NCI-H748 (cell line): ENCODE measurements at regions not wholly inside any gene's neighbourhood (a gene's known extent, or its start where the extent isn't known, plus 50 kb on each side); places are given as distances from the start of the nearest gene placed in this dataset.
A peak's percentile ranks its signal among the peaks of the same experiment; 100 is the strongest.
"Not testable (repeated sequence)": the region's sequence is repeated elsewhere in the genome, so short reads cannot be mapped to it uniquely, and the experiment has no call there.

Experiments used
- DNase-seq: peaks from one replicate; lab custom pipeline; 2025; ENCODE audit not compliant: unreplicated experiment; lab: John Stamatoyannopoulos, UW

DNA sequence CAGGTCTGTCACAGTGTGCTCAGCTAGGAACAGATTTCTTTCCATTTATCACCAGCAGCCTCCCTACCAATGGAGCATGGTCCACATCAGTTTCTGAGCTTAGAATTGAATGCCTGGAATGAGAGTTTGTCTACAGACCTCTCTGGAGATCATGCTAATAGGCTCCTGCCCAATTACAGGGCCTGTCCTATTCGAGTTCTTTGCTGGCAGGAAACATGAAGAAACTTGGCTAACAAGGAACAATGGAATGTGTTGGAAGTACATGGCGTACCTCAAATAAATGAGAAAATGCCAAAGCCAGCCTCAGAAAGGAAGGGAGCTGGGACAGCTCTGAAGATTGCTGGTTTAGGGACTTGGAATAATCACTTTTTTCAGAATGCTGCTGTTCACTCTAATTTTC, 186.0 kb upstream of the AKR1E2 start:
- DNase-seq, result no peak

DNA sequence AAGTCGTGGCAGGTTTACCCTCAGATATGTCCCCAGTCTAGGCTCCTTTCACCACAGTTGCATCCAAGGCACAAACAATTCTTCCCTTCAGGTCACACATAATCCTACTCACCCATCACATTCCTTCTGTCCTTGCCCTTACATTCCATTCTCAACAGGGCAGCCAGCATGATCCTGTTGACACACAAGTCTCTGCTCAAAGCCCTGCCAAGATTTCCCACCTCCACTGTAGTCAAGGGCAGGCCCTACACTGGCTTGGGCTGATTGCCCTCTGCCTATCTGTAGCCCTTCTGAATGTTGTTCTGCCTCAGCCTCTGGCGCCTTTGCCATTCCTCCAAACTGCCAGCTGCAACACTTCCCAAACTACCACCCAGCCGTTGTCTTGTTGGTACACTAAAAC, 187.9 kb upstream of the AKR1E2 start:
- DNase-seq, result no peak

DNA sequence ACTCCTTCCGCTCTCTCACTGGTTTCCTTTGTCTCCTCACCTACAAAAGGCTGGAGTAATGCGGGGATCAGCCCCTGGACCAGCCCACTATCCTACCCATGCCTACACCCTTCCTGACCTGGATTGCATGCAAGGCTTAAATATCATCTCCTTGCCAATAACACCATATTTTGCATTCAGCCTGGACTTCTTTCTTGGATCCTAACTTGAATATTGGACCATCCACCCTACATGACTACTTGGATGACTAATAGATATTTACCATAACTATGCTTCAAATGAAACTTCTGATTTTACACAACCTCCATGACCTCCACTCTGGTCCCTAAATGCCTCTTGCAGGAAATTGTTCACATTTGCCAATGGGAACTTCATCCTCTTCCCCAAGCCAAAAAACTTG, 188.3 kb upstream of the AKR1E2 start:
- DNase-seq, result no peak

DNA sequence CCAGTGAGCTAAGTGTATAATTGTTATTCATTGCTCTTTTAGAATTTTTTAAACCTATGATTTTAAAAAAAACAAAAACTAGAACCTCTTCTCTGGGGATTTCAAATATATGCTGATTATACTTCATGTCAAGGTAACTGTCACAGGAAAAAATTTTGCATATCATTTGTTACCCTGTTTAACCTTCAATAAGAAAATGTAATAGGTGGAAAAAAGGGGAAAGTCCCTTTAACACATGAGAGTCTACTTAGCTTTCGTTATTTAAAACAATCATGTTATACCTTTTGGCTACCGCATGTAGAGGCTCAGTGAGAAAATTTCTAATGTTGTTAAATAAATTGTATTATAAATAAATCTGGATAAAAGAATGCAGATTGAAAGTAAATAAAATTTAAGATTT, 190.1 kb upstream of the AKR1E2 start:
- DNase-seq, result no peak

DNA sequence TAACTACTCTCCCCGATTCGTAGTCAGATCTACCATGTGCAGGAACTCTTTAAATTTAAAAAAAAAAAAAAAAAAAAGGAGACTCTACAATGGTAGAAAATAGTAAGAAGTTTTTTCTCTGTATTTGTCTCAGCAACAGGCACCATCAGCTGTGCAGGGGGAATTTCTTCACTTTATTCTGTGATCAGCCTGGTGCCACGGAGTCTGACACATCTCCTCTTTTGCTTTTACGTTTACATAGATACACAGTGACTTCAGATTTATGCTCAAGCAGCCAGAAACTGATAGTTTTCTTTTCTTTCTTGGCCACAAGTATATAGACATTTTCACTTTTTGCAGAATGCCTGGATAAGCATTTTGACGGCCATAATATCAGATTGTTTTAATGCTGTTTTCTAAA, 190.6 kb upstream of the AKR1E2 start:
- no peak for DNase-seq

DNA sequence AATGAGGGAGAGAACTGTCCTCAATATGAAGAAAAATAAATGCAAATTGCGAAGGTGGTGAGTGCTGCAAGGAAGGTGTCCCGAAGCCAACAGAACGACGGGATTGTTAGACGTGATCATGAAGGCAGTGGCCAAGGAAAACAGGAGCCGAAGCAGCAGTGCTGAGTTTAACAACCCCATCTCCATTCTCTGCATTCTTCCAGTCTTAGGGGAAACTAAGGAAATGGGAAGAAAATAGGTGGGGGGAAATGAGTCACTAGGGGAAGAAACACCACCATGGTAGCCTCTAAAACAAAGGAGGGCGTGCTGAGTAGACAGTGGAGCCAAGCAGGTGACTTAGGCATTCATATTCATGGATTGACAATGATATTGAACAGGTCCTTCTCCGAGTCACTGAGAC, 192.2 kb upstream of the AKR1E2 start:
- DNase-seq, result no peak

DNA sequence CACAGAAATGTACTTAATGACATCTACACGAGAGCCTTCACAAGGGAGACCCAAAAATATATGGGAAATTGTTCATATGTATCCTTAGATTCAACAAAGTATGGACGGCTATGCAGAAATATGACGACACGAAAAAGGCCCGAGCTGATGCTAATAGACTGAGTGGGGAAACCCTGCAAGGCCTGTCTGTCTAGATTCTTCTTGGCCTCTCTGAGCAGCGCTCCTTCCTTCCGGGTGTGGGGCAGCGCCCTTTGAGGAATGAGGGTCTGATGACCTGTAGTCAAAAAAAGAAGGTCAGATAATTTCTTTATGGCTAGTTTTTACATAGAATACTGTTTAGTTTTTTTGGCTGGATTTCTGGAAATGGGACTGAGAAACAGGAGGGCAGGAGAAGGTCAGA, 192.8 kb upstream of the AKR1E2 start:
- DNase-seq, result no peak

DNA sequence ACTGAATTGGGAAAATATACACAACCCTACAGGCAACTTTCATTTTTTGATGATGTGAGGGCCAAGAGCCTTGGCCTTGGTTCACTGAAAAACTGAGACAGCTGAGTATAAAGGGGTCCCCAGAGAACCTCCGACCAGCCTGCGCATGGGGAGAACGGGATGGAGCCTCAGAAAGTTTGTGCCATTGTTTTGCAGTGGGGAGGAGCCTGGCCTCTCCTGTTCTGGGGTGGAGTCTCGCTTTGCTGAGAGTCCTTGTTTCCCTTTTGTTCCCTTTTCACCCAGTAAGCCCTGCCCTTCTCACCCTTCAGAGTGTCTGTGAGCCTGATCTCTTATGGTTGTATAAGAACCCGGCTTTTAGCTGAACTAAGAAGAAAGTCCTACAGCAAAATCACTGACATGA, 193.2 kb upstream of the AKR1E2 start:
- no peak for DNase-seq

DNA sequence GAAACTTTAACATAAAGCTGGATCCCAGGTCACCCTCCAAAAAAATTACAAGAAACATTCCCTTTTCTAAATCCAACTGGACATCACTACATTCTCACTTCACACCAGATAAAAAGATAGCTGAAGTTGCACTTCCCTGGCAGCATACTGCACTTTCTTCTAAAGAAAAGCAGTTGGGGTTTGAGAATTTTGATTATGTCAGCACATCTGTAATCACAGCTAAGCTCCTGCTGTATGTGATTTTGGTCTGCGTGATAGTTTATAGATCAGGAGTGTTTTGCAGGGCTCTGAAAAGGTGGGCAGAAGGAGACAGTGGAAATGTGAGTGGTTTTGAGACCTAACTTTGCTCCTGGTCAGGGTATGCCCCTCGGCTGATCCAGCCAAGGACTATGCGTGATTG, 199.1 kb upstream of the AKR1E2 start:
- no peak for DNase-seq

DNA sequence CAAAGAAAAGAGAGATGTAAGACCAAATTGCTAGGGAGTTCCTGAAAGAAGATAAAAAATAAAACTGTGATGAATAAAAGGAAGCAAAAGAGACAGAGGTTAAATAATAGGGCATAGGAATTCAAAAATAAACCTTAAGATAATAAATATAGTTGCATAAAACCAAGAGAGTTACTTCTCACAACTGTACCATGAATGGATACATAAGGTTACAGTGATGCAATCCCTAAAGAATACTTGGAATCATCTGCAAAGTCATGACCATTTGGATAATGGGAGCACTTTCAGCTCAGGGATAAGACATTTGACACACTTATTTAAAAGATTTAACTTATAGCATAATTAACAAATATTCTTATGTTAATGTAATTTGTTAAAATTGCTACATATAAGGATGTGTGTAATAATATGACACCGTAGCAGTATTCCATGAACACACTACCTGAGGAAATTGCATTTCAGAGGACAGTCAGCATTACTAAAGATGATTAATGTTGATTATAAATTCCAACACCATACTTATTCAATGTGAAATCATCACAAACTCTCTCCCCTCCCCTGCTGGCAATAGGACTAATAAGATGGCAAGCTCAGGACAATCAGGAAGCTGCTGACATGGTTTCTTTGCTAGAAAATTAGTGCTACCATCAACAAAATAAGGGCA, 202.1 kb upstream of the AKR1E2 start:
- no peak for DNase-seq

DNA sequence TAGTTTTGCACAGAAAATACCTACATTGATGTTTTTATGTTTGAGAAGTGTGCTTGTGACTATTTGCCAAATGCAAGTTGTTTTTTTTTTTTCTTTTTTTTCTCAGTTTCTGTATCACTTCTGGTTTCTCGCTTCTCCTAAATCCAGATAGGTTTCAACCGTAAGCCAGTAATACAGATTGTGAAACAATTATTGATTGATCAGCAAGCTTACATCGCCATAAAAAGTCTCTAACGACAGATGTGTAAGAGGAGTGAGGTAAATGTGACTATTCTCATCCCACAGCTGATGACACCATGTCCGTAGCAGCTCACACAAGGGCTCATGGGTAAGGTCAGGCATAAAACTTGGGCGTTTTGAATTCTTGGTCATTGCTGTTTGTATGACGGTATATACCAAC, 202.8 kb upstream of the AKR1E2 start:
- no peak for DNase-seq

DNA sequence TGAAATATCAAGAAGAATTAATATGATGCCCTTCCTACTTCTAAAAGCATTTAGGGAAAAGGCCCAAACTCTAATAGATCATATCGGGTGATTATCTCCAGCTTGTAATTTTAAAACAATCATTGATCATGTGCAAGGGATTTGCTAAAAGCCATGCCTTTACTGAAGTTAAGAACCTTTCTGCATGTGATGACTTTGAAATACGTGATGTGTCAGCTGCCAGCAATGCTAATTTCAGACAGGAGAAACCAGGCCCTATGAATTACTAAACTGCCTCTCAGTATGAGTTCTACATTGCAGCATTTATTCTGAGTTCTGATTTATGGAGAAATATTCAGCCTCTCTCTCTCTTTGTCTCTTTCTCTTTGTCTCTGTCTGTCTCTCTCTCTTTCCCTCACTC, 203.6 kb upstream of the AKR1E2 start:
- DNase-seq, result no peak

DNA sequence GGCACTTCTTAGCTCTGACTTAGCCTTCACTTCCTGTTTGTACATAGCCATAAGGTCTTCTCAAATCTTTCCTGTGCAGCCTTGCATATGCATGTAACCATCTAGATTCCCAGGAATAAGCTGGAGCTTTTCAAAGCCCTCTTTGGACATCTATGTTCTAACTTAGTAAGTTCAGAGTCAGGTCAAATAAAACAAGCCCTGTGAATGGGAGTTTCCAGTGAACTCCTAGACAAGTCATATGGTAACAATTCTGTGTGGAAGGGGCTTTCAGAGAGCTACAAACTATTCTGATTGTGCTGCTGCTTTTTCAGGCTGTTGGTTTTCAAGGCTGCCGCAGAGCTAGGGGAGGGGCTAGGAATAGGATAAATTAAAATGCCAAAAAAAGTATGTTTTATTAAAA, 208.4 kb upstream of the AKR1E2 start:
- no peak for DNase-seq

DNA sequence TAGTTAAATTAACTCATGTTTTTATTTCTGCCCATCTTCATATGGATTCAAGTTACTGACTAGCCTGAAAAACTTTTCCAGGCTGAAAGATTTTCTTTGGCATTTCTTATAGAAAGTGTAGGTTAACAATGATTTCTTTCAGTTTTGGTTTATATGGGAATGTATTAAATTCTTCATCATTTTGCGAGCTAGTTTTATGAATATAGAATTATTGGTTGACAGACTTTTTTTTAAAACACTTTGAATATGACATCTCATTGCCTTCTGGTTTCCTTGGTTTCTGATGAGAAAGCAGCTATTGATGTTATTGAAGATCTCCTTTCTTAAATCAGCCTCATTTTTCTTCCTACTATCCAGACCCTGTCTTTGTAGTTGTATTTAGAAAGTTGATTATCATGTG, 211.0 kb upstream of the AKR1E2 start:
- no peak for DNase-seq

DNA sequence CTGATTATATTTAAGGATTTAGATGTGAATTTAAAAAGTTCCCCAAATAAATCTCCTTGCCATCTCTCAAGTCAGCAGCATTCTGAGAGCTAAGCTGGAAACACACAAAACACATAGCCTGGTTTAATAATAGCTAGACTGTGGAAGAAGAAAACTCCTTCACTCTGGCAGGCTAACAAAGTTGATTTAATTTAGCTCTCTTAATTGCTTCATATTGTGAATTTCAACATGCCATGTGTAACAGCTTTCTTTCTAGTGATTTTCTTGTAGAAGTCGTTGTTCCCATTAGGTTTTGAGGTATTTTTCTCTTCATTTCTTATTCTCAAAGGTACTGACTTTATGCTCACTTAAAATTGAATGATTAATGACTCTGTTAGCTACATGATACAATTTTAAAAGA, 216.8 kb upstream of the AKR1E2 start:
- DNase-seq, result no peak

DNA sequence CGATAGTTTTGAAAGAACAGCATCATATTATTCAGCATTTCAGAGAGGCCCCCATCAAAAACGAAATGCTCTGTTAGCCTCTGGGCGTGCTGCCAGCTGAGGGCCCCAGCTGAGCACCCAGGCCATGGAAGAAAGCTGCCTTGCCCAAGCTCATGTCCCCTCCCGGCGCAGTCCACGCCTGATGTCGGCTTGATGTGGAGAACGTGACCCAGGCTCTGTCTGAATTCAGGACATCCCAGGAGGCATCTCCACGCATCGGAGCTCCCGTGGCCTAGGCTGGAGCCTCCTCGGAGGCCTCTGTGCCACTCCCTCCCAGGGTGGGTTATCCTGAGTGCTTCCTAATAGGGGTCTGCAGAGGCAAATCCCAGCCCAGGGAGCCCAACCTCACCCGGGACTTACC, 218.3 kb upstream of the AKR1E2 start:
- DNase-seq, result no peak

DNA sequence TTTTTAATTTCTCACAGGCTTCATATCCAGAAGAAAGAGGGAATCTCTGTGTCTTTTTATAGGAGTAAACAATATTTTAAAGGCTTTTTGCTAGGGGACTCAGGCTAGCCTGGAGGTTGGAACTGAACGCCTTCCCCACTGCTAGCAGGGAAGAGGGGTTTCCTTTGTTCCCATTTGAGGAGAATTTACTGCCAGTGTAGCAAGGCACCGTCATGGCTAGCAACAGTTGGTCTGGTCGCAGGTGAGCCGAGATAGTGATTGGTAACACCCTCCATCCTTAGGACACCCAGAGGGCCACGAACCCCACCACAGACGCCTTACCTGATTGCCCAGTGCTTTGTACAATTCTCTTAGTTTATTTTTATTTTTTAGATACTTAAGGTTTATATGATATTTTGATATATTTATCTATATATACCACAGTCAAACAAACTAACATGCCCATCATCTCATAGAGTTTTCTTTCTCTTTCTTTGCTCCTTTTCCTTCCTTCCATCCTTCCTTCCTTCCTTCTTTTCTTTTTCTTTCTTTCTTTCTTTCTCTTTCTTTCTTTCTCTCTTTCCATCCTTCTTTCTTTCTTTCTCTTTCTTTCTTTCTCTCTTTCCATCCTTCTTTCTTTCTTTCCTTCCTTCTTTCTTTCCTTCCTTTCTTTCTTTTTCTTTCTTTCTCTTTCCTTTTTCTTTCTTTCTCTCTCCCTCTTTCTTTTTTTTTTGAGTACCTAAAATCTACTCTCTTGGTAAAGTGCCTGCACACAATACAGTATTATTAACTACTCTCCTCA, 219.0 kb upstream of the AKR1E2 start:
- no peak for DNase-seq

DNA sequence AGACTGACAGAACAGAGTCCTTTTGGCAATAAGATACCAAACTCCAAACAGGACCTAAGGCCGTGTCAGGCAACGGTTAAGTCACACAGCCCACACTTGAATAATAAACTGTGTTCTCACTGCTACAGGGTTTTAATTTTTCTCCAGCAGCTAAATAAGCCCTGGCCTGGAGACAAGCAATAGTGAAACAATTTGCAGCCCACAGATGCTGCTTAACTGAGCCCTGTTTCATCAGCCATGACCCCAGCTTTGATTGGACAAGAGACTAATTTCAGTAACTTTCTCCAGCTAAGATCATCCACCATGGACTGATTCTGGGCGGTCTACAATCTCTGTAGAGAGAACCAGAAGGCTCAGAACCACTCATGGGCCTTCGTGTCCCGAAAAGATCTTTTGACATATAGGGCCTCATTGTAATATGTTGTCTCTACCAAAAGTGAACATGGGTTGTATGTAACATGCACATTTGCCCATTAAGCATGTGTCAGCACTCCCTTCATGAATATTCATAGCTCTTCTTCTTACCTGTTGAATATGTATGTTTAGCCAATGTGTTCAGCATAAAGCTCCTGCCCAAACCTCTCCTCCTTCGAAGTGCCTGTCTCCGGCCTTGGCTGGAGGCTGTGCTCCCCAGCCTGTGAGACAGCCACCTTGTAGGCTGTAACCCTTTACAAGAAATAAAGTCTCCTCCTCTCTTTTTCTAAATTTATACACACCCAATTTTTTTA, 223.1 kb upstream of the AKR1E2 start:
- DNase-seq, result no peak

DNA sequence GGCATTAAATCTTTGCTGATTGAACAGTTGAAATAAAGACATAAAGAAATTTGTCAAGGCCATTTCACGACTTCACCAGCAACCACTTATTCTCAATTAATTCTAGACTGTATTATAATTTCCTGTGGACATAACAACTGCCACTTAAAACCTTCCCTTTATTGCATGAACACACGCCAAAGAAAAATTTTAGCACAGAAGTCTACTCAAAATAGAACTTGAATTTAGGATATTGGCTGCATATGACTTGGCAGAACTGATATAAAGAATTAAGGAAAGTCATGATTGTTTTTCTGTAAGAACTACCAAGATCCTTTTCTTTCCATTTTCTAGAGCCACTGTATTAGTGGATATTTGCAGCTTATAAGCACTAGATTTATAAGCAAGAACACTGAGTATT, 226.5 kb upstream of the AKR1E2 start:
- DNase-seq, result no peak

DNA sequence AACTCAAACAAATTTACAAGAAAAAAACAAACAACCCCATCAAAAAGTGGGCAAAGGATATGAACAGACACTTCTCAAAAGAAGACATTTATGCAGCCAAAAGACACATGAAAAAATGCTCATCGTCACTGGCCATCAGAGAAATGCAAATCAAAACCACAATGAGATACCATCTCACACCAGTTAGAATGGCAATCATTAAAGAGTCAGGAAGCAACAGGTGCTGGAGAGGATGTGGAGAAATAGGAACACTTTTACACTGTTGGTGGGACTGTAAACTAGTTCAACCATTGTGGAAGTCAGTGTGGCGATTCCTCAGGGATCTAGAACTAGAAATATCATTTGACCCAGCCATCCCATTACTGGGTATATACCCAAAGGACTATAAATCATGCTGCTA, 228.1 kb upstream of the AKR1E2 start:
- not testable (repeated sequence) for DNase-seq

DNA sequence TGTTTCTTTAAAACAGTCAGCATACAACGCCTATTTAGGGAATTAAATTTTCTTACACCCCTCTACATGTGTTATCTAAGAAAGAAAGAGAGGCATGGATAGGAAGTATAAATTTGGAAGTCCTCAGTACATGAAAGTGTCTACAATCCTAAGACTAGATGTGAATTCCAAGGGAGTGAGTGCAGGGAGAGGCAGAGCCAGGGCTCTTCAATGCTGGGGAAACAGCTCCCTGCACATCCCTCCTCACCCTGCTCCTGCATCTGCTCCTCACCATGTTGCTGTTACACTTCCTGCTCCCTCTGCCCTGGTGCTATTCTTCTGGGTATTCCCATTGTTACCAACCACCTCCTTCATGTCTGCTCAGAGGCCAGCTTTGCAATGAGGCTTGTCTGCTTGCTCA, 229.1 kb upstream of the AKR1E2 start:
- DNase-seq, result peak; percentile 60

DNA sequence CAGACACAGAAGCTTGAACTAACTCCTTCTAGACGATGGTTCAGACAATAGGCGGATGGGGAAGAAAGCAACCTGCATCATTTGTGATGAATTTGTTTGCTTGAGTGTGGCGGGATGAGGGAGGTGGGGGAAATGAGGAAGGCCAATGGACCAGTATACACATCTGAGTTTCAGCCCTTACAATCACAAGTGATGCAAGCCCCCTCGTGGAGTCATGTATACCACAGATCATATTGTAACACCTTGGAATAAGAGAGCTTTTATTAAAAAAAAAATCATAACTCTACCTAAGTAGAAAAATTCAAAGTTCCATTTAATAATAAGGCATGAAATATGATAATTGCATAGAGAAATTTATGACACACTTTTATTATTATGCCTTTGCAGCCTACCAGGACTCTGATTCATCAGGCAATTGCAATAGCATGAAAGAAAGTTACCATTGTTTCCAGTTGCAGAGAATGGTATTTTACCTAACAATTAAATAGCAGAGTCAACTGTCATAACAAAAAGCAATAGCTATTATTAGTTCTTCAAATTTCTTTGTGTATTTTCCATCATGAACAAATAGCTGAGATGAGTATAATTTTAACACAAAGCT, 230.2 kb upstream of the AKR1E2 start:
- DNase-seq, result no peak
